ENCODE measurements at regions not wholly inside any gene's neighbourhood (a gene's known extent, or its start where the extent isn't known, plus 50 kb on each side); places are given as distances from the start of the nearest gene placed in this dataset.

GRCh38 chr1:223445402-223445801, 52.2 kb downstream of the CCDC185 start:
- no CpG with 5 or more reads among the region's 2 CpGs for WGBS (ENCODE audit: insufficient coverage)
- peaks cover 2 to 3% (median 2%) of the 10 kb centered on the region in 3 donors for H3K27me3 Mint-ChIP-seq (ENCODE audit: low read depth in 3 of 3)
- intact Hi-C loops (cut with micrococcal nuclease): no loop called here

DNA sequence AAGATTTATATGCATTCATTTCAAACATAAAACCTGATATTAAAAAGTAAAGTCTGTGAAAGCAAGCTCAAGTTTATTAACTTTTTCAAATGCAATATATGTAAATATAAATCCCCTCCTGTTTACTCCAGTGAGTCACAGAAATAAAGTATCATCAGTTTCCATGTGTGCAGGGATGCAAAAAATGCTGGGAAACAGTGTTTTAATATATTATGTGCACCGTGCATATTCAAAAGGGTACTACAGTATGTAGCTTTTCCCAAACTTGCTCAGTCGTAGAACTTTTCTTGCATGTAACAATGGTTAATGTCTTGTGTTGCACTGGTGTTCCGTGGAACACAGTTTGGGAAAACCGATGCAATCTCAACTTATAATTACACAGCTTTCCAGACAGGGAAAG, 60.7 kb downstream of the CCDC185 start:
- intact Hi-C loops (cut with micrococcal nuclease): no loop called here
- H3K79me2 ChIP-seq (ENCODE audit: insufficient read depth, low read length): no peaks in the 10 kb centered on the region
- 100% methylated on average over 1 of the region's 4 CpGs for WGBS (ENCODE audit: insufficient coverage)
- DNase-seq: no peak
- Mint-ChIP-seq H3K9me3 (peaks cover 0 to 8% (median 0%) of the 10 kb centered on the region in 7 donors), H3K4me1 (no peaks in the 10 kb centered on the region), H3K27me3 (ENCODE audit: low read depth in 3 of 3) (peaks cover 0 to 2% (median 1%) of the 10 kb centered on the region in 3 donors), H3K4me3 (no peak overlapping the region), H3K36me3 (no peaks in the 10 kb centered on the region), H3K27ac (no peak overlapping the region)
- H2AFZ ChIP-seq (ENCODE audit: insufficient read depth, low read depth, low read length, poor library complexity, severe bottlenecking): no peak overlapping the region
- H3K27me3 ChIP-seq (ENCODE audit: control insufficient read depth in 2 of 2, insufficient read depth in 2 of 2, low read length in 2 of 2): no peaks in the 10 kb centered on the region
- no peak overlapping the region for H3K4me3 ChIP-seq (replicated peaks in 1 of 3; ENCODE audit: low read depth in 2 of 3, low read length in 3 of 3)
- no peak overlapping the region for H3K4me2 ChIP-seq (replicated peaks; ENCODE audit: extremely low read depth, low read length, poor library complexity, severe bottlenecking)
- H3K4me1 ChIP-seq (ENCODE audit: control insufficient read depth in 1 of 2, insufficient read depth in 2 of 2, low read length in 2 of 2): no peaks in the 10 kb centered on the region
- H4K20me1 ChIP-seq (ENCODE audit: insufficient read depth, low read length): no peaks in the 10 kb centered on the region
- no peaks in the 10 kb centered on the region for H3K36me3 ChIP-seq (replicated peaks in 1 of 2; ENCODE audit: control insufficient read depth in 1 of 2, insufficient read depth in 2 of 2, low read length in 2 of 2)
- no peak overlapping the region for H3K9ac ChIP-seq (ENCODE audit: insufficient read depth, low read length, poor library complexity, severe bottlenecking)
- H3K27ac ChIP-seq (ENCODE audit: low read depth in 1 of 2, low read length in 2 of 2): no peak overlapping the region
- no peaks in the 10 kb centered on the region for H3K9me3 ChIP-seq (replicated peaks in 1 of 2; ENCODE audit: control insufficient read depth in 1 of 2, insufficient read depth in 1 of 2, low read length in 2 of 2)
- TF ChIP-seq, protein P1, sequence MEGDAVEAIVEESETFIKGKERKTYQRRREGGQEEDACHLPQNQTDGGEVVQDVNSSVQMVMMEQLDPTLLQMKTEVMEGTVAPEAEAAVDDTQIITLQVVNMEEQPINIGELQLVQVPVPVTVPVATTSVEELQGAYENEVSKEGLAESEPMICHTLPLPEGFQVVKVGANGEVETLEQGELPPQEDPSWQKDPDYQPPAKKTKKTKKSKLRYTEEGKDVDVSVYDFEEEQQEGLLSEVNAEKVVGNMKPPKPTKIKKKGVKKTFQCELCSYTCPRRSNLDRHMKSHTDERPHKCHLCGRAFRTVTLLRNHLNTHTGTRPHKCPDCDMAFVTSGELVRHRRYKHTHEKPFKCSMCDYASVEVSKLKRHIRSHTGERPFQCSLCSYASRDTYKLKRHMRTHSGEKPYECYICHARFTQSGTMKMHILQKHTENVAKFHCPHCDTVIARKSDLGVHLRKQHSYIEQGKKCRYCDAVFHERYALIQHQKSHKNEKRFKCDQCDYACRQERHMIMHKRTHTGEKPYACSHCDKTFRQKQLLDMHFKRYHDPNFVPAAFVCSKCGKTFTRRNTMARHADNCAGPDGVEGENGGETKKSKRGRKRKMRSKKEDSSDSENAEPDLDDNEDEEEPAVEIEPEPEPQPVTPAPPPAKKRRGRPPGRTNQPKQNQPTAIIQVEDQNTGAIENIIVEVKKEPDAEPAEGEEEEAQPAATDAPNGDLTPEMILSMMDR (IDR thresholded peaks at IDR 0.05): no peak

More at GRCh38 chr1:223445402-223445801, 52.2 kb downstream of the CCDC185 start:
- Mint-ChIP-seq H3K27ac (no peak overlapping the region), H3K4me3 (no peak overlapping the region), H3K36me3 (no peaks in the 10 kb centered on the region), H3K4me1 (no peaks in the 10 kb centered on the region), H3K9me3 (peaks cover 31 to 47% (median 41%) of the 10 kb centered on the region in 7 donors)
- H3K4me1 ChIP-seq (ENCODE audit: control insufficient read depth in 1 of 2, insufficient read depth in 2 of 2, low read length in 2 of 2): no peaks in the 10 kb centered on the region
- TF ChIP-seq, protein P1 (IDR thresholded peaks at IDR 0.05): no peak
- no peak overlapping the region for H2AFZ ChIP-seq (ENCODE audit: insufficient read depth, low read depth, low read length, poor library complexity, severe bottlenecking)
- no peak for DNase-seq
- H4K20me1 ChIP-seq (ENCODE audit: insufficient read depth, low read length): no peaks in the 10 kb centered on the region
- H3K36me3 ChIP-seq (replicated peaks in 1 of 2; ENCODE audit: control insufficient read depth in 1 of 2, insufficient read depth in 2 of 2, low read length in 2 of 2): no peaks in the 10 kb centered on the region
- no peak overlapping the region for H3K4me3 ChIP-seq (replicated peaks in 1 of 3; ENCODE audit: low read depth in 2 of 3, low read length in 3 of 3)
- H3K27me3 ChIP-seq (ENCODE audit: control insufficient read depth in 2 of 2, insufficient read depth in 2 of 2, low read length in 2 of 2): no peaks in the 10 kb centered on the region
- no peaks in the 10 kb centered on the region for H3K79me2 ChIP-seq (ENCODE audit: insufficient read depth, low read length)
- H3K9me3 ChIP-seq (replicated peaks in 1 of 2; ENCODE audit: control insufficient read depth in 1 of 2, insufficient read depth in 1 of 2, low read length in 2 of 2): peaks cover 22 to 26% of the 10 kb centered on the region in 2 donors
- no peak overlapping the region for H3K9ac ChIP-seq (ENCODE audit: insufficient read depth, low read length, poor library complexity, severe bottlenecking)
- H3K4me2 ChIP-seq (replicated peaks; ENCODE audit: extremely low read depth, low read length, poor library complexity, severe bottlenecking): no peak overlapping the region
- H3K27ac ChIP-seq (ENCODE audit: low read depth in 1 of 2, low read length in 2 of 2): no peak overlapping the region
